GM21723 (cell line): ENCODE measurements at regions not wholly inside any gene's neighbourhood (a gene's known extent, or its start where the extent isn't known, plus 50 kb on each side); places are given as distances from the start of the nearest gene placed in this dataset.
A peak's percentile ranks its signal among the peaks of the same experiment; 100 is the strongest.
"Not testable (repeated sequence)": the region's sequence is repeated elsewhere in the genome, so short reads cannot be mapped to it uniquely, and the experiment has no call there.

Experiments
- ATAC-seq: cut with Tn5 transposase; IDR thresholded peaks from one replicate; pipeline ENCODE4 v1.9.1; 2021; ENCODE audit warnings: mild to moderate bottlenecking, moderate library complexity; ENCODE audit not compliant: unreplicated experiment

- no peak for ATAC-seq
These were observed 305.8 kb upstream of the GULP1 start for GRCh38 chr2:187985923-187986322.

GRCh38 chr2:187986390-187987105 is 305.1 kb upstream of the GULP1 start:
- ATAC-seq: no peak

GRCh38 chr2:187988348-187988747 is 303.3 kb upstream of the GULP1 start:
- peak; percentile 37 for ATAC-seq

GRCh38 chr2:187989925-187990623 is 301.6 kb upstream of the GULP1 start:
- no peak for ATAC-seq

- ATAC-seq: no peak
These were observed 300.3 kb upstream of the GULP1 start for GRCh38 chr2:187991389-187991788.

- ATAC-seq: no peak
These were observed 297.0 kb upstream of the GULP1 start for GRCh38 chr2:187994464-187995331.

GRCh38 chr2:187995556-187995955 is 296.1 kb upstream of the GULP1 start:
- ATAC-seq: no peak

- no peak for ATAC-seq
These were observed 295.0 kb upstream of the GULP1 start for GRCh38 chr2:187996630-187997029.

GRCh38 chr2:188000189-188000588 is 291.5 kb upstream of the GULP1 start:
- no peak for ATAC-seq

GRCh38 chr2:188003800-188004199 is 287.9 kb upstream of the GULP1 start:
- ATAC-seq: no peak

GRCh38 chr2:188013767-188014166 is 277.9 kb upstream of the GULP1 start:
- no peak for ATAC-seq

- no peak for ATAC-seq
These were observed 274.8 kb upstream of the GULP1 start for GRCh38 chr2:188016917-188017316.

GRCh38 chr2:188022389-188022788 is 269.3 kb upstream of the GULP1 start:
- no peak for ATAC-seq

GRCh38 chr2:188023035-188023434 is 268.6 kb upstream of the GULP1 start:
- ATAC-seq: no peak

- no peak for ATAC-seq
These were observed 266.9 kb upstream of the GULP1 start for GRCh38 chr2:188024811-188025210.

GRCh38 chr2:188028739-188029138 is 262.9 kb upstream of the GULP1 start:
- no peak for ATAC-seq

GRCh38 chr2:188032306-188032705 is 259.4 kb upstream of the GULP1 start:
- ATAC-seq: no peak

GRCh38 chr2:188032786-188033185 is 258.9 kb upstream of the GULP1 start:
- no peak for ATAC-seq

GRCh38 chr2:188033240-188033639 is 258.4 kb upstream of the GULP1 start:
- ATAC-seq: not testable (repeated sequence)

GRCh38 chr2:188034102-188034501 is 257.6 kb upstream of the GULP1 start:
- ATAC-seq: not testable (repeated sequence)

GRCh38 chr2:188035377-188035776 is 256.3 kb upstream of the GULP1 start:
- ATAC-seq: not testable (repeated sequence)
